SU-DHL-6 (cell line): ENCODE measurements at regions not wholly inside any gene's neighbourhood (a gene's known extent, or its start where the extent isn't known, plus 50 kb on each side); places are given as distances from the start of the nearest gene placed in this dataset.

Experiments
- CTCF ChIP-seq: fragments of 200-600 bp; sonication (generic); IDR thresholded peaks from one replicate; pipeline ENCODE4 v1.5.1; 2017; ENCODE audit warnings: antibody characterized with exemption, mild to moderate bottlenecking, low read length, moderate library complexity; ENCODE audit not compliant: insufficient read depth, poor library complexity, severe bottlenecking
- EZH2phosphoT487 ChIP-seq: fragments of 200-600 bp; sonication (generic), shearing (Covaris generic); conservative IDR thresholded peaks from 2 replicates; pipeline ENCODE4 v1.6.1; 2018; ENCODE audit warnings: mild to moderate bottlenecking, antibody characterized with exemption, low read length, moderate library complexity, mixed read lengths

GRCh38 chr17:33525186-33525585 is 232.1 kb upstream of the ASIC2 start:
- TF ChIP-seq CTCF (no peak), EZH2phosphoT487 (no peak)
